OCI-LY7 (cell line): ENCODE measurements at regions not wholly inside any gene's neighbourhood (a gene's known extent, or its start where the extent isn't known, plus 50 kb on each side); places are given as distances from the start of the nearest gene placed in this dataset.

ENCODE experiments used
- BruUV-seq: library from RNA; stranded (reverse); fragments of 400-500 nt; replicated peaks from 2 replicates; lab custom pipeline; 2021; lab: Mats Ljungman, UMichigan
- CTCF ChIA-PET: fragments of 300-600 bp; sonication (Branson Sonifier 250); formaldehyde crosslinking; loops from one replicate; lab custom pipeline; 2022; ENCODE audit warnings: antibody characterized with exemption; ENCODE audit not compliant: unreplicated experiment; lab: Charles Lee
- POLR2A ChIA-PET: fragments of 300-600 bp; sonication (Branson Sonifier 250); formaldehyde crosslinking; loops from one replicate; lab custom pipeline; 2022; ENCODE audit warnings: antibody characterized with exemption; lab: Charles Lee
- DNase-seq: peaks from one replicate; pipeline ENCODE4 v3.0.0-alpha.2; 2015; ENCODE audit warnings: low spot score
- H2AFZ ChIP-seq: fragments of 200-600 bp; sonication (generic), shearing (Covaris generic); 2 replicates; pipeline ENCODE4 v1.6.1; 2014; ENCODE audit warnings: mild to moderate bottlenecking, antibody characterized with exemption, low read length, moderate library complexity
- H3K27ac ChIP-seq: fragments of 200-600 bp; sonication (generic); 2 replicates; pipeline ENCODE4 v1.5.1; 2014; ENCODE audit warnings: mixed run types, low read depth, mild to moderate bottlenecking, moderate library complexity, low read length, inconsistent platforms; ENCODE audit not compliant: poor library complexity, severe bottlenecking
- H3K36me3 ChIP-seq: fragments of 200-600 bp; sonication (generic); 2 replicates; pipeline ENCODE4 v1.6.1; 2014; ENCODE audit warnings: mild to moderate bottlenecking, antibody characterized with exemption, low read length, moderate library complexity, mixed read lengths; ENCODE audit not compliant: insufficient read depth
- H3K4me1 ChIP-seq: fragments of 200-600 bp; sonication (generic); 2 replicates; pipeline ENCODE4 v1.5.1; 2014; ENCODE audit warnings: mild to moderate bottlenecking, low read length; ENCODE audit not compliant: insufficient read depth, poor library complexity, severe bottlenecking
- H3K4me2 ChIP-seq: fragments of 200-600 bp; sonication (generic); 2 replicates; pipeline ENCODE4 v1.6.1; 2014; ENCODE audit warnings: mild to moderate bottlenecking, low read length
- H3K4me3 ChIP-seq: fragments of 200-600 bp; sonication (generic); 2 replicates; pipeline ENCODE4 v1.5.1; 2014; ENCODE audit warnings: mild to moderate bottlenecking, low read depth, low read length; ENCODE audit not compliant: poor library complexity, severe bottlenecking
- H3K79me2 ChIP-seq: fragments of 200-600 bp; sonication (generic); 2 replicates; pipeline ENCODE4 v1.6.1; 2016; ENCODE audit warnings: low read depth, mild to moderate bottlenecking, low read length, moderate library complexity, mixed read lengths; ENCODE audit not compliant: insufficient read depth
- H3K9me2 ChIP-seq: fragments of 200-600 bp; sonication (generic); 2 replicates; pipeline ENCODE4 v1.6.1; 2016; ENCODE audit warnings: mild to moderate bottlenecking, low read length, mixed read lengths; ENCODE audit not compliant: insufficient read depth
- H3K9me3 ChIP-seq: fragments of 200-600 bp; sonication (generic); 2 replicates; pipeline ENCODE4 v1.6.1; 2014; ENCODE audit warnings: mild to moderate bottlenecking, mixed run types, low read length, mixed read lengths
- H4K20me1 ChIP-seq: fragments of 200-600 bp; sonication (generic); 2 replicates; pipeline ENCODE4 v1.6.1; 2014; ENCODE audit warnings: mild to moderate bottlenecking, antibody characterized with exemption, low read length, moderate library complexity, mixed read lengths; ENCODE audit not compliant: insufficient read depth
- CTCF ChIP-seq: fragments of 200-600 bp; sonication (generic); conservative IDR thresholded peaks from 2 replicates; pipeline ENCODE4 v1.5.1; 2014; ENCODE audit warnings: mild to moderate bottlenecking, antibody characterized with exemption, low read length, moderate library complexity, mixed read lengths
- EZH2phosphoT487 ChIP-seq: fragments of 200-600 bp; sonication (generic); IDR thresholded peaks from 2 replicates; pipeline ENCODE4 v1.6.1; 2018; ENCODE audit warnings: low read depth, borderline replicate concordance, mild to moderate bottlenecking, mixed run types, antibody characterized with exemption, low read length, moderate library complexity, mixed read lengths
- intact Hi-C: fragments of 100-400 bp; cut with micrococcal nuclease; formaldehyde crosslinking; loops from one replicate; pipeline ENCODE4 v1.10.0; 2022; ENCODE audit not compliant: unreplicated experiment

GRCh38 chr2:588074-588645 lies 89.0 kb downstream of the TMEM18 start:
- no peak overlapping the region for H3K4me3 ChIP-seq
- H2AFZ ChIP-seq, result no peak overlapping the region
- DNase-seq, result no peak
- no peaks in the 10 kb centered on the region for H4K20me1 ChIP-seq
- no TSS peak for BruUV-seq
- H3K36me3 ChIP-seq, result no peaks in the 10 kb centered on the region
- H3K4me1 ChIP-seq, result peaks cover 9% of the 10 kb centered on the region
- no peaks in the 10 kb centered on the region for H3K9me3 ChIP-seq
- no peak overlapping the region for H3K4me2 ChIP-seq
- no peak overlapping the region for H3K27ac ChIP-seq
- intact Hi-C loops, result no loop called here
- POLR2A ChIA-PET, result no interaction called here
- H3K9me2 ChIP-seq, result no peaks in the 10 kb centered on the region
- TF ChIP-seq CTCF, result no peak
- no peak for TF ChIP-seq EZH2phosphoT487
- CTCF ChIA-PET, result no interaction called here
- H3K79me2 ChIP-seq, result no peaks in the 10 kb centered on the region

- no peak overlapping the region for H2AFZ ChIP-seq
- no peak for DNase-seq
- H3K79me2 ChIP-seq, result no peaks in the 10 kb centered on the region
- H3K9me3 ChIP-seq, result no peaks in the 10 kb centered on the region
- H3K27ac ChIP-seq, result no peak overlapping the region
- no peak overlapping the region for H3K4me2 ChIP-seq
- intact Hi-C loops, result no loop called here
- ChIA-PET POLR2A (interaction anchor here (0.5 kb wide), 1 partner anchor 690 kb away, joined by 3 read pairs; no protein-coding TSS in a partner anchor), CTCF (no interaction called here)
- no peak for TF ChIP-seq EZH2phosphoT487
- TF ChIP-seq CTCF, result no peak
- no TSS peak for BruUV-seq
- peaks cover 9% of the 10 kb centered on the region for H3K4me1 ChIP-seq
- no peaks in the 10 kb centered on the region for H3K9me2 ChIP-seq
- no peaks in the 10 kb centered on the region for H3K36me3 ChIP-seq
- H4K20me1 ChIP-seq, result no peaks in the 10 kb centered on the region
- H3K4me3 ChIP-seq, result no peak overlapping the region
Observed at GRCh38 chr2:587087-587960, 89.9 kb downstream of the TMEM18 start.
